Ishikawa (cell line): ENCODE measurements at regions not wholly inside any gene's neighbourhood (a gene's known extent, or its start where the extent isn't known, plus 50 kb on each side); places are given as distances from the start of the nearest gene placed in this dataset.

Experiments used
- CEBPB ChIP-seq: IDR thresholded peaks from 2 replicates; pipeline ENCODE4 v1.6.1; 2012
- CREB1 ChIP-seq: IDR thresholded peaks from 2 replicates; pipeline ENCODE4 v1.6.1; 2012; ENCODE audit warnings: low read depth
- EGR1 ChIP-seq: IDR thresholded peaks from 2 replicates; pipeline ENCODE4 v1.6.1; 2012
- EP300 ChIP-seq: IDR thresholded peaks from 2 replicates; pipeline ENCODE4 v1.6.1; 2012; ENCODE audit warnings: borderline replicate concordance
- FOXM1 ChIP-seq: IDR thresholded peaks from 2 replicates; pipeline ENCODE4 v1.6.1; 2012; ENCODE audit warnings: low read depth, borderline replicate concordance
- MAX ChIP-seq: IDR thresholded peaks from 2 replicates; pipeline ENCODE4 v1.6.1; 2012
- NFIC ChIP-seq: IDR thresholded peaks from 2 replicates; pipeline ENCODE4 v1.6.1; 2012
- RAD21 ChIP-seq: IDR thresholded peaks from 2 replicates; pipeline ENCODE4 v1.6.1; 2012; ENCODE audit warnings: low read depth
- REST ChIP-seq: IDR thresholded peaks from 2 replicates; pipeline ENCODE4 v1.6.1; 2012; ENCODE audit warnings: low read depth, mild to moderate bottlenecking
- TAF1 ChIP-seq: IDR thresholded peaks from 2 replicates; pipeline ENCODE4 v1.6.1; 2012; ENCODE audit warnings: low read depth, mild to moderate bottlenecking
- TCF12 ChIP-seq: IDR thresholded peaks from 2 replicates; pipeline ENCODE4 v1.6.1; 2012; ENCODE audit warnings: low read depth
- TEAD4 ChIP-seq: IDR thresholded peaks from 2 replicates; pipeline ENCODE4 v1.6.1; 2012
- YY1 ChIP-seq: IDR thresholded peaks from 2 replicates; pipeline ENCODE4 v1.6.1; 2012; ENCODE audit warnings: low read depth
- ZBTB7A ChIP-seq: IDR thresholded peaks from 2 replicates; pipeline ENCODE4 v1.6.1; 2012; ENCODE audit warnings: low read depth
- TF ChIP-seq, protein P1 (sequence below): IDR thresholded peaks from 2 replicates; pipeline ENCODE4 v1.6.1; 2012

GRCh38 chr4:38289553-38289952 is 329.4 kb downstream of the PTTG2 start:
- no peak for TF ChIP-seq EGR1
- no peak for TF ChIP-seq YY1
- no peak for TF ChIP-seq ZBTB7A
- TF ChIP-seq TCF12 = no peak
- no peak for TF ChIP-seq TAF1
- no peak for TF ChIP-seq CEBPB
- no peak for TF ChIP-seq FOXM1
- no peak for TF ChIP-seq REST
- TF ChIP-seq, protein P1, sequence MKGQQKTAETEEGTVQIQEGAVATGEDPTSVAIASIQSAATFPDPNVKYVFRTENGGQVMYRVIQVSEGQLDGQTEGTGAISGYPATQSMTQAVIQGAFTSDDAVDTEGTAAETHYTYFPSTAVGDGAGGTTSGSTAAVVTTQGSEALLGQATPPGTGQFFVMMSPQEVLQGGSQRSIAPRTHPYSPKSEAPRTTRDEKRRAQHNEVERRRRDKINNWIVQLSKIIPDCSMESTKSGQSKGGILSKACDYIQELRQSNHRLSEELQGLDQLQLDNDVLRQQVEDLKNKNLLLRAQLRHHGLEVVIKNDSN = no peak
- no peak for TF ChIP-seq CREB1
- no peak for TF ChIP-seq MAX
- TF ChIP-seq TEAD4 = no peak
- TF ChIP-seq NFIC = no peak
- TF ChIP-seq EP300 = no peak
- no peak for TF ChIP-seq RAD21

DNA sequence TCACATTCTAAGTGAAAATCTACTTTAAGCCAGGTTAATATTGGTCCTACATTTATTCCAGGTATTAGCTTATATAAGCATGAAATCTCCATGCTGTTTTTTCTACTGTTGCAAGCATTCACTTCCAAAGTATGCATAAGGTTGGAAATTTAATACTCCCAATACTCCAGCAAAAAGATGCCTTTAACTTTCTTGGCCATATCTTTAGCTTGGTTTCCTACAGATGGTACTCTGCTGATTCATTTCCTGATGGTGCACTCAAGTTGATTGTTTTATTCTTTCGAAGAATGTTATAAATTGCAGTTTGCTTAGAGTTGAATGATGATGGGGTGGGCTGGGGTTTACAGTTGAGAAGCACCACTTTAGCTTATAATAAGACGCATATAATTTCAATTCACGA is 330.2 kb downstream of the PTTG2 start:
- TF ChIP-seq TAF1 (no peak), YY1 (no peak), FOXM1 (no peak), ZBTB7A (no peak), CREB1 (no peak), CEBPB (no peak), TCF12 (no peak)

- TF ChIP-seq TCF12 (no peak), YY1 (no peak), CREB1 (no peak), CEBPB (no peak)
Observed at GRCh38 chr4:38290914-38291313, 330.7 kb downstream of the PTTG2 start.

DNA sequence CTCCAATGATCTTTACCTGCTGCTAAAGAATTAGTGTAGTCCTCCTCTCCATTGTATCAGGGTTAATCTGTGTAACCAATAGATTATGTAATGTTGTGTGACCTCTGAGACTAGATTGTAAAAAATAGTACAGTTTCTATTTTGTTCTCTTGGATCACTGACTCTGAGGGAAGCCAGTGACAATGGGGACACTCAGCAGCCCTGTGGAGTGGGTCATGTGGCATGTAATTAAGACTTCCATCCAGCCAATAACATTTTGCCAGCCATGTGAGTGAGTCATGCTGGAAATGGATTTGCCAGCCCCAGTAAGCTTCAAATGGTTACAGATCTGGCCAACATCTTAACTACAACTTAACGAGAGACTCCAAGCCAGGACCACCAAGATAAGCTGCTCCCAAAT is 332.3 kb downstream of the PTTG2 start:
- TF ChIP-seq RAD21 = no peak
- no peak for TF ChIP-seq REST
- no peak for TF ChIP-seq YY1
- no peak for TF ChIP-seq TCF12
- TF ChIP-seq EGR1 = no peak
- TF ChIP-seq EP300 = no peak
- TF ChIP-seq FOXM1 = no peak
- TF ChIP-seq, protein P1 = peak; percentile 61; the same call in 1 of the 2 replicates
- peak; percentile 75 for TF ChIP-seq MAX
- TF ChIP-seq CEBPB = no peak
- no peak for TF ChIP-seq NFIC
- no peak for TF ChIP-seq TAF1
- no peak for TF ChIP-seq ZBTB7A

DNA sequence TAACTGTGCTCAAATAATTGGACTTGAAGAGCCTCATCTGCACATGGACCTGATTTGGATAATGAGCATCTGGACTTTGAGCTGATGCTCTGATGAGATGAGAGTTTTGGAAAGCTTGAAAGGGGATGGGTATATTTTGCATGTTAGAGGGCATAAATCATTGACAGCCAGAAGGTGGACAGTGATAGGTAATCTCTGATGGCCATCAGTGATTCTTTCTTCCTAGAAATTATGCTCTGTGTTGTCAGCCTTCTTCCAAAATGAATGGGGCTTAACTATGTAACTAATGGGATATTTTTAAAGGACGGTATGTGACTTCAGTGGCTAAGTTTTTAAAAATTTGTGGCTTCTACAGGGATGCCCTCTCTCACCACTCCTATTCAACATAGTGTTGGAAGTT is 334.0 kb downstream of the PTTG2 start:
- no peak for TF ChIP-seq YY1
- no peak for TF ChIP-seq CREB1
- no peak for TF ChIP-seq EP300
- TF ChIP-seq, protein P1 = no peak
- TF ChIP-seq TEAD4 = no peak
- no peak for TF ChIP-seq TCF12
- no peak for TF ChIP-seq REST
- TF ChIP-seq FOXM1 = no peak
- no peak for TF ChIP-seq TAF1
- TF ChIP-seq RAD21 = no peak
- TF ChIP-seq CEBPB = no peak
- no peak for TF ChIP-seq NFIC
- no peak for TF ChIP-seq EGR1
- TF ChIP-seq ZBTB7A = no peak
- no peak for TF ChIP-seq MAX
